Esophagus squamous epithelium (tissue), 4 donors: ENCODE measurements at regions not wholly inside any gene's neighbourhood (a gene's known extent, or its start where the extent isn't known, plus 50 kb on each side); places are given as distances from the start of the nearest gene placed in this dataset.

ENCODE experiments used
- CTCF ChIP-seq, 6 experiments: fragments of 450-650 bp in 4 of 6; fragments of 200-600 bp in 2 of 6; sonication (generic) in 2 of 6; IDR thresholded peaks; one replicate each; pipeline ENCODE4 v1.5.1; 2016 to 2019; ENCODE audit warnings: antibody characterized with exemption in 6 of 6, mild to moderate bottlenecking in 4 of 6, moderate library complexity in 4 of 6
- POLR2A ChIP-seq, 4 donors: fragments of 450-650 bp; IDR thresholded peaks; one replicate each; pipeline ENCODE4 v1.6.1; 2017; ENCODE audit warnings: antibody characterized with exemption in 4 of 4, mild to moderate bottlenecking in 4 of 4, moderate library complexity in 3 of 4

GRCh38 chr6:79421707-79422484, 115.3 kb downstream of the LCA5 start:
- TF ChIP-seq POLR2A (IDR thresholded peaks at IDR 0.05): no peak
- TF ChIP-seq CTCF (IDR thresholded peaks at IDR 0.05): no peak
